ENCODE measurements at regions not wholly inside any gene's neighbourhood (a gene's known extent, or its start where the extent isn't known, plus 50 kb on each side); places are given as distances from the start of the nearest gene placed in this dataset.

DNA sequence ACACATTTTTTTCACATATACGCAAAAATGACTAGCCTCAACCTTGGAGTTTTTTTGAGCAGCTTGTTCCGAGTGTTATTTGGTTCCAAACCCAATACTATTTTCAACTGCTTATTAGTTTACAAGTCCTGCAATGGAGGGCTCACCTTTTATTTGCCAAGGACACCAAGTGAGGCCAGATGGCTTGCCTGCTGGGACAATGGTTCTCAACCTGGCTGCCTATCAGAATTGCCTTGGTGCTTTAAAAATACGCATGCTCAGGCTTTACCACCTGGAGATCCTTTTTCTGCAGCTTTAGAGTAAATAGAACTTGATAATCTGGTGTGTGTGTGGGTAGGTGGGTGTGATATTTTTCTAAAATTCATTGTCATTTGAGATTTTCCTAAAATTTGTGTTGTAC lies 276.8 kb downstream of the MTERF1 start (continued):
- TF ChIP-seq, protein P1, sequence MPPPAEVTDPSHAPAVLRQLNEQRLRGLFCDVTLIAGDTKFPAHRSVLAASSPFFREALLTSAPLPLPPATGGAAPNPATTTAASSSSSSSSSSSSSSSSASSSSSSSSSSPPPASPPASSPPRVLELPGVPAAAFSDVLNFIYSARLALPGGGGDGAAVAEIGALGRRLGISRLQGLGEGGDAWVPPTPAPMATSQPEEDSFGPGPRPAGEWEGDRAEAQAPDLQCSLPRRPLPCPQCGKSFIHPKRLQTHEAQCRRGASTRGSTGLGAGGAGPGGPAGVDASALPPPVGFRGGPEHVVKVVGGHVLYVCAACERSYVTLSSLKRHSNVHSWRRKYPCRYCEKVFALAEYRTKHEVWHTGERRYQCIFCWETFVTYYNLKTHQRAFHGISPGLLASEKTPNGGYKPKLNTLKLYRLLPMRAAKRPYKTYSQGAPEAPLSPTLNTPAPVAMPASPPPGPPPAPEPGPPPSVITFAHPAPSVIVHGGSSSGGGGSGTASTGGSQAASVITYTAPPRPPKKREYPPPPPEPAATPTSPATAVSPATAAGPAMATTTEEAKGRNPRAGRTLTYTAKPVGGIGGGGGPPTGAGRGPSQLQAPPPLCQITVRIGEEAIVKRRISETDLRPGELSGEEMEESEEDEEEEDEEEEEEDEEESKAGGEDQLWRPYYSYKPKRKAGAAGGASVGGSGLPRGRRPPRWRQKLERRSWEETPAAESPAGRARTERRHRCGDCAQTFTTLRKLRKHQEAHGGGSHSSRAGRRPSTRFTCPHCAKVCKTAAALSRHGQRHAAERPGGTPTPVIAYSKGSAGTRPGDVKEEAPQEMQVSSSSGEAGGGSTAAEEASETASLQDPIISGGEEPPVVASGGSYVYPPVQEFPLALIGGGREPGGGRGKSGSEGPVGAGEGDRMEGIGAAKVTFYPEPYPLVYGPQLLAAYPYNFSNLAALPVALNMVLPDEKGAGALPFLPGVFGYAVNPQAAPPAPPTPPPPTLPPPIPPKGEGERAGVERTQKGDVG (CRISPR knock-in tag; IDR thresholded peaks at IDR 0.05) = no peak
- no peak for TF ChIP-seq GATAD2B (conservative IDR thresholded peaks at IDR 0.05; ENCODE audit: low read depth)
- no peak for TF ChIP-seq CTCF (IDR thresholded peaks at IDR 0.05 in 2 of 3, conservative IDR thresholded peaks at IDR 0.05 in 1 of 3; ENCODE audit: control insufficient read depth in 2 of 3, extremely low read depth in 1 of 3, insufficient read depth in 1 of 3, low read depth in 3 of 3, low read length in 3 of 3)
- TF ChIP-seq NFXL1 (IDR thresholded peaks at IDR 0.05; ENCODE audit: borderline replicate concordance) = no peak
- TF ChIP-seq, protein P2, sequence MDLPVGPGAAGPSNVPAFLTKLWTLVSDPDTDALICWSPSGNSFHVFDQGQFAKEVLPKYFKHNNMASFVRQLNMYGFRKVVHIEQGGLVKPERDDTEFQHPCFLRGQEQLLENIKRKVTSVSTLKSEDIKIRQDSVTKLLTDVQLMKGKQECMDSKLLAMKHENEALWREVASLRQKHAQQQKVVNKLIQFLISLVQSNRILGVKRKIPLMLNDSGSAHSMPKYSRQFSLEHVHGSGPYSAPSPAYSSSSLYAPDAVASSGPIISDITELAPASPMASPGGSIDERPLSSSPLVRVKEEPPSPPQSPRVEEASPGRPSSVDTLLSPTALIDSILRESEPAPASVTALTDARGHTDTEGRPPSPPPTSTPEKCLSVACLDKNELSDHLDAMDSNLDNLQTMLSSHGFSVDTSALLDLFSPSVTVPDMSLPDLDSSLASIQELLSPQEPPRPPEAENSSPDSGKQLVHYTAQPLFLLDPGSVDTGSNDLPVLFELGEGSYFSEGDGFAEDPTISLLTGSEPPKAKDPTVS (IDR thresholded peaks at IDR 0.05; ENCODE audit: low read depth, low read length) = no peak

DNA sequence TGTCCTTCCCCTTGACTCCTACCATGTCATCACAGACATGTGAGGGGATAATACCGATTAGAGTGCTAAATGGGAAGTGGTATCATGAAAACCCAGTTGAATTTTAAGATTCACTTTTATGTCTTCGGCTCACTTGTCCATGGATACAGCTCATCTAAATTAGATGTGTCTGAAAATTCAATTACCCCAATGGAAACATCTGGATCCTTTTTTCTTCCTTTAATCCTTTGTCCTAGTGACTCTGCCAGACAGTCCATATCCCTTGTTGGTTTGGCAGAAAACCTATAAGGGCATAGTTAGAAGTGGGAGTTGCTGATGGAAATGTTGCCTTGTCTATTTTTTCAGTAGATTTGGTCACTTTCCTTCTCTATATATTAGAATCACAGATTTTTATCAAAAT lies 271.9 kb downstream of the MTERF1 start:
- no peak overlapping the region for H3K9ac ChIP-seq (ENCODE audit: control insufficient read depth, insufficient read depth, low read length)
- no peak for ATAC-seq
- H3K27me3 ChIP-seq (replicated peaks in 1 of 2; ENCODE audit: control insufficient read depth in 2 of 2, insufficient read depth in 2 of 2, low read length in 1 of 2) = no peaks in the 10 kb centered on the region
- in situ Hi-C loops (cut with MboI) (no loop called here), intact Hi-C loops (cut with micrococcal nuclease; ENCODE audit: unreplicated experiment) (no loop called here)
- SMC1A ChIA-PET (ENCODE audit: uncharacterized antibody, unreplicated experiment) = no interaction called here
- POLR2A ChIA-PET = no interaction called here
- H4K20me1 ChIP-seq (ENCODE audit: control insufficient read depth, insufficient read depth) = no peaks in the 10 kb centered on the region
- H3K9me3 ChIP-seq (replicated peaks; ENCODE audit: control insufficient read depth, insufficient read depth, low read length) = no peaks in the 10 kb centered on the region
- CTCF ChIA-PET = no interaction called here
- H3K36me3 ChIP-seq (ENCODE audit: control insufficient read depth in 2 of 2, insufficient read depth in 2 of 2, low read length in 1 of 2) = no peaks in the 10 kb centered on the region
- RAD21 ChIA-PET (ENCODE audit: unreplicated experiment) = no interaction called here
- no peak for FAIRE-seq
- BruUV-seq (replicated peaks) = no TSS peak
- 0% methylated on average over 2 of the region's 2 CpGs for WGBS (ENCODE audit: insufficient coverage, insufficient replicate concordance, low lambda C conversion rate, missing lambda C conversion rate)
- no peaks in the 10 kb centered on the region for H3K79me2 ChIP-seq (ENCODE audit: control insufficient read depth, insufficient read depth, low read length)
- no peak overlapping the region for H3K27ac ChIP-seq (ENCODE audit: control insufficient read depth, insufficient read depth)
- no peak overlapping the region for H3K4me3 ChIP-seq
- no peak overlapping the region for H2AFZ ChIP-seq (ENCODE audit: control insufficient read depth, low read depth, low read length)
- no peaks in the 10 kb centered on the region for H3K4me1 ChIP-seq (ENCODE audit: control insufficient read depth, insufficient read depth, low read length)
- DNase-seq (ENCODE audit: low read depth, low spot score) = no peak
- no peak overlapping the region for H3K4me2 ChIP-seq (ENCODE audit: control insufficient read depth, insufficient read depth)
- no peak for TF ChIP-seq IRF4 (IDR thresholded peaks at IDR 0.05; ENCODE audit: low read depth, low read length)
- TF ChIP-seq FOS (IDR thresholded peaks at IDR 0.05; ENCODE audit: borderline replicate concordance, extremely low read depth, insufficient read length) = no peak
- no peak for TF ChIP-seq FOXM1 (IDR thresholded peaks at IDR 0.05; ENCODE audit: low read depth, low read length)
- TF ChIP-seq LARP7 (IDR thresholded peaks at IDR 0.05) = no peak
- TF ChIP-seq POLR2AphosphoS5 (IDR thresholded peaks at IDR 0.05; ENCODE audit: low read length) = no peak
- no peak for TF ChIP-seq RUNX3 (IDR thresholded peaks at IDR 0.05; ENCODE audit: low read length)
- TF ChIP-seq ATF3 (IDR thresholded peaks at IDR 0.05; ENCODE audit: borderline replicate concordance, extremely low read depth, low read depth, low read length) = no peak
- TF ChIP-seq MEF2B (IDR thresholded peaks at IDR 0.05; ENCODE audit: partially characterized antibody, poor library complexity, severe bottlenecking) = no peak
